Erythroblast (primary cell): ENCODE measurements at regions not wholly inside any gene's neighbourhood (a gene's known extent, or its start where the extent isn't known, plus 50 kb on each side); places are given as distances from the start of the nearest gene placed in this dataset.

Experiments used
- GATA1 ChIP-seq: IDR thresholded peaks from 2 replicates; pipeline ENCODE4 v1.6.1; 2011; ENCODE audit warnings: low read depth, mild to moderate bottlenecking, control low read depth, low read length, moderate library complexity
- POLR2A ChIP-seq: IDR thresholded peaks from 2 replicates; pipeline ENCODE4 v1.6.1; 2011; ENCODE audit warnings: mild to moderate bottlenecking, low read length

GRCh38 chr4:186806679-186807421 lies 83.2 kb upstream of the FAT1 start:
- TF ChIP-seq POLR2A (no peak), GATA1 (no peak)
